Spleen (tissue), 7 donors: ENCODE measurements at regions not wholly inside any gene's neighbourhood (a gene's known extent, or its start where the extent isn't known, plus 50 kb on each side); places are given as distances from the start of the nearest gene placed in this dataset.

Experiments used
- CTCF ChIP-seq, 11 experiments: fragments of 200-600 bp in 7 of 11; fragments of 450-650 bp in 4 of 11; sonication (generic) in 4 of 11; IDR thresholded peaks in 8 of 11; conservative IDR thresholded peaks in 3 of 11; 1 replicate in 7 of 11; 2 replicates in 4 of 11; pipeline versions ENCODE4 v1.4.0 to v1.8.0; 2016 to 2021; ENCODE audit warnings: antibody characterized with exemption in 11 of 11, inconsistent platforms in 4 of 11, mild to moderate bottlenecking in 1 of 11
- POLR2A ChIP-seq, 3 donors: fragments of 450-650 bp; IDR thresholded peaks; one replicate each; pipeline ENCODE4 v1.5.1; 2017; ENCODE audit warnings: antibody characterized with exemption in 3 of 3, mild to moderate bottlenecking in 1 of 3
- POLR2AphosphoS5 ChIP-seq, 3 donors: sonication (generic); formaldehyde crosslinking; IDR thresholded peaks; one replicate each; pipeline ENCODE4 v1.5.1; 2017; ENCODE audit warnings: antibody characterized with exemption in 3 of 3
- donor health status: DM: no; HTN: no; CAD: no; lungs with moderate emphysema.
- donor health status: DM: no; HTN: no; CAD: no.
- donor health status: DM: no; HTN: no; CAD: no.

GRCh38 chr6:149236589-149236988 lies 80.9 kb upstream of the TAB2 start:
- TF ChIP-seq CTCF (IDR thresholded peaks at IDR 0.05 in 8 of 11, conservative IDR thresholded peaks at IDR 0.05 in 3 of 11), result no peak
- TF ChIP-seq POLR2A (IDR thresholded peaks at IDR 0.05), result no peak
- TF ChIP-seq POLR2AphosphoS5 (IDR thresholded peaks at IDR 0.05), result no peak
